ENCODE measurements at regions not wholly inside any gene's neighbourhood (a gene's known extent, or its start where the extent isn't known, plus 50 kb on each side); places are given as distances from the start of the nearest gene placed in this dataset.

GRCh38 chr18:71012789-71013188 is 723.9 kb downstream of the SOCS6 start:
- TF ChIP-seq CTCF (IDR thresholded peaks at IDR 0.05) (no peak), POLR2A (IDR thresholded peaks at IDR 0.05) (no peak)

All from suprapubic skin (tissue), 3 donors.